ENCODE measurements at regions not wholly inside any gene's neighbourhood (a gene's known extent, or its start where the extent isn't known, plus 50 kb on each side); places are given as distances from the start of the nearest gene placed in this dataset.

DNA sequence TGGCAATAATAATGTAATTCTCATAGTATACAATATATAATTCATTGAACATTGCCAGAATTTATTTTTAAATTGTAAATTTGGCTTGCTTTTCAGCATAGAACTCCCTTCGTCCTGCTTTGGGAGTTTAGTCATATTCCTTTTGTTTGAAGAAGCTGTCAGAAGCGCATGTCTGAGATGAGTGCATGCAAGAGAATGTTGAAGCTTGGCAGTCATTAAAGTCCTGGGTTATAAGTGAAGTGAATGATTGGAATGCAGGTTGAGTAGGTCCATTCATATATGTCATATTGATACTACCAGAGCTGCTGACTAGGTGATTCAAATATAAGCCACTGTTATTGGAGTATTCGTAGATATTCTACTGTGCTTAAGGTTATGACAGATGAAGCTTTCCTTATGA lies 243.6 kb upstream of the MDFIC2 start:
- Histone ChIP-seq H3K36me3 (ENCODE audit: control insufficient read depth in 4 of 4, insufficient read depth in 4 of 4, low read length in 4 of 4) (no peaks in the 10 kb centered on the region), H3K4me3 (no peak overlapping the region), H3K9me3 (ENCODE audit: control insufficient read depth in 4 of 4, insufficient read depth in 3 of 4, low read length in 3 of 4) (no peaks in the 10 kb centered on the region), H3K4me1 (ENCODE audit: control insufficient read depth in 5 of 5, insufficient read depth in 5 of 5, low read length in 5 of 5) (no peaks in the 10 kb centered on the region), H3K27ac (ENCODE audit: low read depth in 1 of 2, low read length in 1 of 2) (no peak overlapping the region), H3K27me3 (ENCODE audit: control insufficient read depth in 3 of 3, insufficient read depth in 3 of 3, low read length in 2 of 3) (no peaks in the 10 kb centered on the region), H3K9ac (ENCODE audit: insufficient read depth in 1 of 2, low read length in 2 of 2) (no peak overlapping the region)
- TF ChIP-seq, protein P1, sequence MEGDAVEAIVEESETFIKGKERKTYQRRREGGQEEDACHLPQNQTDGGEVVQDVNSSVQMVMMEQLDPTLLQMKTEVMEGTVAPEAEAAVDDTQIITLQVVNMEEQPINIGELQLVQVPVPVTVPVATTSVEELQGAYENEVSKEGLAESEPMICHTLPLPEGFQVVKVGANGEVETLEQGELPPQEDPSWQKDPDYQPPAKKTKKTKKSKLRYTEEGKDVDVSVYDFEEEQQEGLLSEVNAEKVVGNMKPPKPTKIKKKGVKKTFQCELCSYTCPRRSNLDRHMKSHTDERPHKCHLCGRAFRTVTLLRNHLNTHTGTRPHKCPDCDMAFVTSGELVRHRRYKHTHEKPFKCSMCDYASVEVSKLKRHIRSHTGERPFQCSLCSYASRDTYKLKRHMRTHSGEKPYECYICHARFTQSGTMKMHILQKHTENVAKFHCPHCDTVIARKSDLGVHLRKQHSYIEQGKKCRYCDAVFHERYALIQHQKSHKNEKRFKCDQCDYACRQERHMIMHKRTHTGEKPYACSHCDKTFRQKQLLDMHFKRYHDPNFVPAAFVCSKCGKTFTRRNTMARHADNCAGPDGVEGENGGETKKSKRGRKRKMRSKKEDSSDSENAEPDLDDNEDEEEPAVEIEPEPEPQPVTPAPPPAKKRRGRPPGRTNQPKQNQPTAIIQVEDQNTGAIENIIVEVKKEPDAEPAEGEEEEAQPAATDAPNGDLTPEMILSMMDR (IDR thresholded peaks at IDR 0.05; ENCODE audit: control extremely low read depth, extremely low read depth) = no peak
- ATAC-seq (ENCODE audit: insufficient read depth, low FRiP score) (no peak), DNase-seq (no peak)
- WGBS, 2 donors = 87 to 93% methylated on average over 3 of the region's 3 CpGs

DNA sequence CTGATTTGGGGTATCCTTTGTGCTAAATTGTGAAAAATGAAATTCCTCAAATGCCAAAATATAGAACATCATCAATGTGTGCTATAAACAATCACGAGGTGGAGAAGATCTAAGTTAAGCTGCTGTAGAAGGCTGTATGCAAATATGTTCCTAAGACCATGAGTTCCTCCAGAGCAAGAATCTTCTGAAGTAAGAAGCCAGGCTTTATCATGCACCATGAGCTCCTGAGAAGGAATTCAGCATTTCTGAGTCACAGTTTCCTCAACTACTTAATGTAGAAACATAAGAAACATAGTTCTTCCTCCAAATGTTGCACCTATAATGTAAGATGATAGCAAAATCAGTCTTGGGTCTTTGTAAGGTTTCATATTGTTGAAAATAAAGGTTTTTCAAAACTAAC lies 241.7 kb upstream of the MDFIC2 start:
- no peak overlapping the region for H3K4me3 ChIP-seq
- no peaks in the 10 kb centered on the region for H3K9me3 ChIP-seq (ENCODE audit: control insufficient read depth in 4 of 4, insufficient read depth in 3 of 4, low read length in 3 of 4)
- TF ChIP-seq, protein P1 (IDR thresholded peaks at IDR 0.05; ENCODE audit: control extremely low read depth, extremely low read depth) = no peak
- DNase-seq (no peak), ATAC-seq (ENCODE audit: insufficient read depth, low FRiP score) (no peak)
- H3K36me3 ChIP-seq (ENCODE audit: control insufficient read depth in 4 of 4, insufficient read depth in 4 of 4, low read length in 4 of 4) = no peaks in the 10 kb centered on the region
- H3K9ac ChIP-seq (ENCODE audit: insufficient read depth in 1 of 2, low read length in 2 of 2) = no peak overlapping the region
- H3K27me3 ChIP-seq (ENCODE audit: control insufficient read depth in 3 of 3, insufficient read depth in 3 of 3, low read length in 2 of 3) = no peaks in the 10 kb centered on the region
- no peaks in the 10 kb centered on the region for H3K4me1 ChIP-seq (ENCODE audit: control insufficient read depth in 5 of 5, insufficient read depth in 5 of 5, low read length in 5 of 5)
- no peak overlapping the region for H3K27ac ChIP-seq (ENCODE audit: low read depth in 1 of 2, low read length in 1 of 2)
- 77 to 97% methylated on average over 1 of the region's 1 CpG for WGBS, 2 donors

DNA sequence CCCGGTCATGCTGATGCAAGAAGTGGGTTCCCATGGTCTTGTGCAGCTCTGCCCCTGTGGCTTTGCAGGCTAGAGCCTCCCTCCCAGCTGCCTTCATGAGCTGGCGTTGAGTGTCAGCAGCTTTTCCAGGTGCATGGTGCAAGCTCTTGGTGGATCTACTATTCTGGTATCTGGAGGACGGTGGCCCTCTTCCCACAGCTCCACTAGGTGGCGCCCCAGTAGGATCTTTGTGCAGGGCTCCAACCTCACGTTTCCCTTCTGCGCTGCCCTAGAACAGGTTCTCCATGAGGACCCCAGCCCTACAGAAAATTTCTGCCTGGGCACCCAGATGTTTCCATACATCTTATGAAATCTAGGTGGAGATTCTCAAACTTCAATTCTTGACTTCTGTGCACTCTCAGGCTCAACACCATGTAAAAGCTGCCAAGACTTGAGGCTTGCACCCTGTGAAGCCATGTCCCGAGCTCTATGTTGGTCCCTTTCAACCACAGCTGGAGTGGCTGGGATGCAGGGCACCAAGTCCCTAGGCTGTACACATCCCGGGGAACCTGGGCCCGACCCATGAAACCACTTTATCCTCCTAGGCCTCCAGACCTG lies 238.4 kb upstream of the MDFIC2 start:
- no peaks in the 10 kb centered on the region for H3K4me1 ChIP-seq (ENCODE audit: control insufficient read depth in 5 of 5, insufficient read depth in 5 of 5, low read length in 5 of 5)
- H3K4me3 ChIP-seq = no peak overlapping the region
- TF ChIP-seq, protein P1 (IDR thresholded peaks at IDR 0.05; ENCODE audit: control extremely low read depth, extremely low read depth) = peak; percentile 48
- H3K9me3 ChIP-seq (ENCODE audit: control insufficient read depth in 4 of 4, insufficient read depth in 3 of 4, low read length in 3 of 4) = no peaks in the 10 kb centered on the region
- WGBS, 2 donors = 48 to 49% methylated on average over 9 of the region's 9 CpGs
- H3K36me3 ChIP-seq (ENCODE audit: control insufficient read depth in 4 of 4, insufficient read depth in 4 of 4, low read length in 4 of 4) = no peaks in the 10 kb centered on the region
- H3K9ac ChIP-seq (ENCODE audit: insufficient read depth in 1 of 2, low read length in 2 of 2) = no peak overlapping the region
- DNase-seq = peak; percentile 32 to 59 (median 43)
- H3K27ac ChIP-seq (ENCODE audit: low read depth in 1 of 2, low read length in 1 of 2) = no peak overlapping the region
- peak; percentile 58 for ATAC-seq (ENCODE audit: insufficient read depth, low FRiP score)
- no peaks in the 10 kb centered on the region for H3K27me3 ChIP-seq (ENCODE audit: control insufficient read depth in 3 of 3, insufficient read depth in 3 of 3, low read length in 2 of 3)

DNA sequence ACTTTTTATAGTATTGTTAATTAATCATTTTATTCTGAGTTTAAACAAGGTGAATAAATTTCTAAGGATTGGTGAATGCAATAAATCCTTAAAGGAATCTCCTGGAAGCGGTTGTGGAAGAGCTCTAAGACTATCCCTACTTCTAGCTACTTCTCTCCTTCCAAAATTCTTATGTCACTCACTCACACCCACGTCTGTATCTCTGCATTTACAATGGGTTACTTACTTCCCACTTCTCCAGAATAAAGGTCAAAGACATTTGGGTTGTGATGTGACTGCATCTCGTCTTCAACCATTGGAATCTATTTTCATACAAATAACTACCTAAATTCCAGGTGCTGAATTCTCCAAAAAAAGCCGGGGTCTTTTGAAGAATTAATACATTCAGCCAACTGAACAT lies 234.2 kb upstream of the MDFIC2 start:
- WGBS, 2 donors = 79 to 84% methylated on average over 4 of the region's 4 CpGs
- ATAC-seq (ENCODE audit: insufficient read depth, low FRiP score) (no peak), DNase-seq (no peak)
- no peak overlapping the region for H3K27ac ChIP-seq (ENCODE audit: low read depth in 1 of 2, low read length in 1 of 2)
- no peaks in the 10 kb centered on the region for H3K27me3 ChIP-seq (ENCODE audit: control insufficient read depth in 3 of 3, insufficient read depth in 3 of 3, low read length in 2 of 3)
- no peaks in the 10 kb centered on the region for H3K4me1 ChIP-seq (ENCODE audit: control insufficient read depth in 5 of 5, insufficient read depth in 5 of 5, low read length in 5 of 5)
- H3K4me3 ChIP-seq = no peak overlapping the region
- H3K9ac ChIP-seq (ENCODE audit: insufficient read depth in 1 of 2, low read length in 2 of 2) = no peak overlapping the region
- H3K9me3 ChIP-seq (ENCODE audit: control insufficient read depth in 4 of 4, insufficient read depth in 3 of 4, low read length in 3 of 4) = no peaks in the 10 kb centered on the region
- TF ChIP-seq, protein P1 (IDR thresholded peaks at IDR 0.05; ENCODE audit: control extremely low read depth, extremely low read depth) = no peak
- no peaks in the 10 kb centered on the region for H3K36me3 ChIP-seq (ENCODE audit: control insufficient read depth in 4 of 4, insufficient read depth in 4 of 4, low read length in 4 of 4)

All from lung (tissue), 11 donors.